Skeletal muscle satellite cell (primary cell): ENCODE measurements at regions not wholly inside any gene's neighbourhood (a gene's known extent, or its start where the extent isn't known, plus 50 kb on each side); places are given as distances from the start of the nearest gene placed in this dataset.
A peak's percentile ranks its signal among the peaks of the same experiment; 100 is the strongest.

Experiments
- H3K27me3 ChIP-seq: 2 replicates; pipeline ENCODE4 v1.7.0; 2013; ENCODE audit warnings: low read length; ENCODE audit not compliant: control insufficient read depth, insufficient read depth
- H3K36me3 ChIP-seq: 2 replicates; pipeline ENCODE4 v1.7.0; 2013; ENCODE audit warnings: mild to moderate bottlenecking, control low read depth, low read length; ENCODE audit not compliant: insufficient read depth
- H3K4me1 ChIP-seq: 2 replicates; pipeline ENCODE4 v1.7.0; 2013; ENCODE audit warnings: low read length; ENCODE audit not compliant: control insufficient read depth, insufficient read depth
- H3K4me2 ChIP-seq: 2 replicates; pipeline ENCODE4 v1.7.0; 2013; ENCODE audit warnings: mild to moderate bottlenecking, low read length
- H3K4me3 ChIP-seq: 2 replicates; pipeline ENCODE4 v1.7.0; 2013; ENCODE audit warnings: low read length
- H3K9ac ChIP-seq: 2 replicates; pipeline ENCODE4 v1.7.0; 2013; ENCODE audit warnings: mild to moderate bottlenecking, low read depth, low read length, moderate library complexity
- H3K9me3 ChIP-seq: replicated peaks from 2 replicates; pipeline ENCODE4 v1.7.0; 2013; ENCODE audit warnings: mild to moderate bottlenecking, control low read depth, low read length

- Histone ChIP-seq H3K27me3 (no peaks in the 10 kb centered on the region), H3K9me3 (no peaks in the 10 kb centered on the region), H3K36me3 (no peaks in the 10 kb centered on the region), H3K4me1 (peaks cover 29% of the 10 kb centered on the region), H3K9ac (no peak overlapping the region), H3K4me2 (no peak overlapping the region), H3K4me3 (no peak overlapping the region)
These were observed 63.1 kb upstream of the MAMDC2 start for GRCh38 chr9:69980591-69980990.

GRCh38 chr9:69981686-69982445 is 61.8 kb upstream of the MAMDC2 start:
- Histone ChIP-seq H3K36me3 (no peaks in the 10 kb centered on the region), H3K4me3 (no peak overlapping the region), H3K27me3 (no peaks in the 10 kb centered on the region), H3K4me1 (peaks cover 19% of the 10 kb centered on the region), H3K9me3 (no peaks in the 10 kb centered on the region), H3K9ac (peak overlapping the region; percentile 15), H3K4me2 (no peak overlapping the region)

GRCh38 chr9:69984831-69985230 is 58.8 kb upstream of the MAMDC2 start:
- H3K4me3 ChIP-seq = no peak overlapping the region
- H3K4me2 ChIP-seq = no peak overlapping the region
- no peaks in the 10 kb centered on the region for H3K36me3 ChIP-seq
- H3K27me3 ChIP-seq = no peaks in the 10 kb centered on the region
- H3K9ac ChIP-seq = no peak overlapping the region
- H3K4me1 ChIP-seq = peaks cover 19% of the 10 kb centered on the region
- no peaks in the 10 kb centered on the region for H3K9me3 ChIP-seq

GRCh38 chr9:69985971-69986370 is 57.7 kb upstream of the MAMDC2 start:
- Histone ChIP-seq H3K36me3 (no peaks in the 10 kb centered on the region), H3K9ac (no peak overlapping the region), H3K27me3 (no peaks in the 10 kb centered on the region), H3K4me3 (no peak overlapping the region), H3K4me2 (no peak overlapping the region), H3K4me1 (peaks cover 14% of the 10 kb centered on the region), H3K9me3 (no peaks in the 10 kb centered on the region)

GRCh38 chr9:69986970-69987369 is 56.7 kb upstream of the MAMDC2 start:
- H3K4me3 ChIP-seq = no peak overlapping the region
- no peaks in the 10 kb centered on the region for H3K27me3 ChIP-seq
- no peak overlapping the region for H3K4me2 ChIP-seq
- H3K9ac ChIP-seq = no peak overlapping the region
- no peaks in the 10 kb centered on the region for H3K36me3 ChIP-seq
- H3K4me1 ChIP-seq = peaks cover 4% of the 10 kb centered on the region
- H3K9me3 ChIP-seq = no peaks in the 10 kb centered on the region

- no peaks in the 10 kb centered on the region for H3K27me3 ChIP-seq
- no peaks in the 10 kb centered on the region for H3K36me3 ChIP-seq
- H3K4me3 ChIP-seq = no peak overlapping the region
- H3K4me1 ChIP-seq = no peaks in the 10 kb centered on the region
- H3K9me3 ChIP-seq = no peaks in the 10 kb centered on the region
- H3K4me2 ChIP-seq = no peak overlapping the region
- H3K9ac ChIP-seq = no peak overlapping the region
These were observed 56.2 kb upstream of the MAMDC2 start for GRCh38 chr9:69987457-69987856.

- Histone ChIP-seq H3K9me3 (no peaks in the 10 kb centered on the region), H3K4me3 (no peak overlapping the region), H3K36me3 (no peaks in the 10 kb centered on the region), H3K4me2 (no peak overlapping the region), H3K4me1 (peaks cover 15% of the 10 kb centered on the region), H3K27me3 (no peaks in the 10 kb centered on the region), H3K9ac (no peak overlapping the region)
These were observed 50.5 kb upstream of the MAMDC2 start for GRCh38 chr9:69993110-69993509.
